Endothelial cell of umbilical vein (primary cell): ENCODE measurements at regions not wholly inside any gene's neighbourhood (a gene's known extent, or its start where the extent isn't known, plus 50 kb on each side); places are given as distances from the start of the nearest gene placed in this dataset.

Experiments
- BruUV-seq: library from RNA; stranded (reverse); fragments of 400-500 nt; replicated peaks from 2 replicates; lab custom pipeline; 2021; lab: Mats Ljungman, UMichigan
- CTCF ChIA-PET: fragments of 300-600, 350-600 bp; sonication (Branson Sonifier 250); formaldehyde crosslinking; loops from one replicate; lab custom pipeline; 2021; ENCODE audit warnings: antibody characterized with exemption, inconsistent platforms; lab: Charles Lee
- POLR2A ChIA-PET: fragments of 300-600, 350-600 bp; sonication (Branson Sonifier 250); formaldehyde crosslinking; loops from one replicate; lab custom pipeline; 2021; ENCODE audit warnings: antibody characterized with exemption, inconsistent platforms; lab: Charles Lee
- DNase-seq: peaks from one replicate; pipeline ENCODE4 v3.0.0-alpha.2; 2011; ENCODE audit warnings: low read depth, low spot score
- FAIRE-seq: peaks from 2 replicates; lab custom pipeline; 2011; peaks lifted over from hg19 to GRCh38; lab: Jason Lieb, UNC
- H2AFZ ChIP-seq: 2 replicates; pipeline ENCODE4 v1.6.0; 2012; ENCODE audit warnings: low read depth, low read length, control low read depth, inconsistent platforms
- H3K27ac ChIP-seq: 2 replicates; pipeline ENCODE4 v1.5.1; 2011; ENCODE audit warnings: low read depth, mild to moderate bottlenecking, control low read depth, low read length, moderate library complexity; ENCODE audit not compliant: insufficient read depth
- H3K27me3 ChIP-seq, 2 experiments: 2 replicates each; pipeline versions ENCODE4 v1.6.0 to v1.6.1; 2011; ENCODE audit warnings: low read length in 2 of 2, mixed read lengths in 1 of 2; ENCODE audit not compliant: control insufficient read depth in 2 of 2, insufficient read depth in 2 of 2
- H3K36me3 ChIP-seq, 2 experiments: 2 replicates in 1 of 2; 3 replicates in 1 of 2; pipeline ENCODE4 v1.5.1; 2011; ENCODE audit warnings: low read length in 2 of 2, mild to moderate bottlenecking in 1 of 2, moderate library complexity in 1 of 2; ENCODE audit not compliant: control insufficient read depth in 2 of 2, insufficient read depth in 2 of 2; ENCODE audit errors: extremely low read depth in 1 of 2
- H3K4me1 ChIP-seq: 3 replicates; pipeline ENCODE4 v1.5.1; 2011; ENCODE audit warnings: mild to moderate bottlenecking, low read length; ENCODE audit not compliant: control insufficient read depth, insufficient read depth; ENCODE audit errors: extremely low read depth
- H3K4me2 ChIP-seq: 2 replicates; pipeline ENCODE4 v1.6.1; 2011; ENCODE audit warnings: low read length, control low read depth, mixed read lengths; ENCODE audit not compliant: insufficient read depth
- H3K4me3 ChIP-seq, 3 experiments: fragments of 200-600 bp in 1 of 3; sonication (generic), shearing (Covaris generic) in 1 of 3; replicated peaks in 1 of 3; 2 replicates each; pipeline ENCODE4 v1.5.1; 2011 to 2016; ENCODE audit warnings: control low read depth in 3 of 3, low read length in 3 of 3, mild to moderate bottlenecking in 2 of 3, inconsistent platforms in 1 of 3, low read depth in 1 of 3, moderate library complexity in 1 of 3; ENCODE audit not compliant: insufficient read depth in 1 of 3
- H3K79me2 ChIP-seq: 2 replicates; pipeline ENCODE4 v1.6.0; 2012; ENCODE audit warnings: low read length, inconsistent platforms; ENCODE audit not compliant: control insufficient read depth, insufficient read depth
- H3K9ac ChIP-seq: replicated peaks from 2 replicates; pipeline ENCODE3; 2011; ENCODE audit warnings: low read length, control low read depth; ENCODE audit not compliant: insufficient read depth; ENCODE audit errors: extremely low read depth
- H3K9me1 ChIP-seq: replicated peaks from 3 replicates; pipeline ENCODE4 v1.6.0; 2011; ENCODE audit warnings: mild to moderate bottlenecking, low read length; ENCODE audit not compliant: control insufficient read depth, insufficient read depth; ENCODE audit errors: extremely low read depth
- H3K9me3 ChIP-seq: replicated peaks from 2 replicates; pipeline ENCODE4 v1.5.1; 2012; ENCODE audit warnings: low read length, inconsistent platforms; ENCODE audit not compliant: control insufficient read depth, insufficient read depth
- H4K20me1 ChIP-seq: replicated peaks from 2 replicates; pipeline ENCODE3; 2011; ENCODE audit warnings: mild to moderate bottlenecking, low read length; ENCODE audit not compliant: control insufficient read depth, insufficient read depth; ENCODE audit errors: extremely low read depth
- CTCF ChIP-seq, 2 donors: IDR thresholded peaks; 1 replicate in 1 of 2; 2 replicates in 1 of 2; pipeline ENCODE4 v1.5.1; 2011; ENCODE audit warnings: low read length in 2 of 2, mild to moderate bottlenecking in 2 of 2, moderate library complexity in 2 of 2, control low read depth in 1 of 2, inconsistent platforms in 1 of 2, low read depth in 1 of 2; ENCODE audit not compliant: insufficient read depth in 1 of 2; ENCODE audit errors: extremely low read depth in 1 of 2
- EZH2 ChIP-seq: IDR thresholded peaks from 2 replicates; pipeline ENCODE4 v1.6.1; 2012; ENCODE audit warnings: borderline replicate concordance, low read depth, mild to moderate bottlenecking, moderate library complexity, low read length, inconsistent platforms; ENCODE audit not compliant: severe bottlenecking
- FOS ChIP-seq: IDR thresholded peaks from 2 replicates; pipeline ENCODE4 v1.6.1; 2011; ENCODE audit warnings: mild to moderate bottlenecking, low read length, moderate library complexity, borderline replicate concordance; ENCODE audit not compliant: insufficient read depth
- GATA2 ChIP-seq: IDR thresholded peaks from 2 replicates; pipeline ENCODE4 v1.7.0; 2011; ENCODE audit warnings: low read depth, mild to moderate bottlenecking, moderate library complexity, mixed read lengths, low read length; ENCODE audit not compliant: insufficient read length, insufficient read depth
- JUN ChIP-seq: IDR thresholded peaks from 2 replicates; pipeline ENCODE4 v1.6.1; 2011; ENCODE audit warnings: borderline replicate concordance, low read depth; ENCODE audit not compliant: insufficient read length, insufficient read depth
- MAX ChIP-seq: IDR thresholded peaks from 2 replicates; pipeline ENCODE4 v1.6.1; 2011; ENCODE audit not compliant: insufficient read depth, insufficient read length
- MYC ChIP-seq: IDR thresholded peaks from one replicate; pipeline ENCODE4 v1.6.1; 2011; ENCODE audit warnings: mild to moderate bottlenecking, low read depth, low read length
- POLR2A ChIP-seq: IDR thresholded peaks from 2 replicates; pipeline ENCODE4 v1.6.1; 2012; ENCODE audit warnings: low read depth, mild to moderate bottlenecking, control low read depth, low read length
- POLR2AphosphoS5 ChIP-seq: IDR thresholded peaks from 2 replicates; pipeline ENCODE4 v1.6.1; 2012; ENCODE audit warnings: low read depth, mild to moderate bottlenecking, control low read depth, low read length, moderate library complexity; ENCODE audit not compliant: insufficient read depth
- dilution Hi-C: fragments of 300-500 bp; cut with MboI; formaldehyde crosslinking; loops from one replicate; pipeline ENCODE4 v1.15.0; 2019; ENCODE audit warnings: low sequenced_read_pairs; ENCODE audit not compliant: extremely low pct_ligation_motif_present
- intact Hi-C: fragments of 100-400 bp; cut with micrococcal nuclease; formaldehyde crosslinking; loops from one replicate; pipeline ENCODE4 v1.10.0; 2022

GRCh38 chr6:30000156-30000791 is 57.9 kb downstream of the HLA-A start:
- Histone ChIP-seq H3K27me3 (peaks cover 7 to 8% of the 10 kb centered on the region in 2 experiments), H3K4me2 (no peak overlapping the region), H3K9me1 (no peaks in the 10 kb centered on the region), H3K9ac (no peak overlapping the region), H2AFZ (no peak overlapping the region), H3K4me3 (no peak overlapping the region), H4K20me1 (no peaks in the 10 kb centered on the region), H3K36me3 (no peaks in the 10 kb centered on the region), H3K4me1 (peaks cover under 1% of the 10 kb centered on the region), H3K27ac (no peak overlapping the region), H3K9me3 (no peaks in the 10 kb centered on the region), H3K79me2 (no peaks in the 10 kb centered on the region)
- BruUV-seq, result no TSS peak
- FAIRE-seq, result no peak
- intact Hi-C loops (no loop called here), dilution Hi-C loops (no loop called here)
- ChIA-PET CTCF (interaction anchor here (1.7 kb wide), 1 partner anchor 11 kb away, joined by 3 read pairs; no protein-coding TSS in a partner anchor), POLR2A (no interaction called here)
- no peak for TF ChIP-seq CTCF (IDR thresholded peaks at IDR 0.05; ENCODE audit: extremely low read depth in 1 of 2, insufficient read depth in 1 of 2, low read depth in 1 of 2, low read length in 2 of 2)
- no peak for DNase-seq

- no peak for DNase-seq
Observed at GRCh38 chr6:30002871-30003270, 58.2 kb upstream of the POLR1H start.

More at GRCh38 chr6:30002871-30003270, 58.2 kb upstream of the POLR1H start:
- H3K36me3 ChIP-seq, result no peaks in the 10 kb centered on the region
- H3K4me1 ChIP-seq, result peaks cover 2% of the 10 kb centered on the region
- ChIA-PET POLR2A (no interaction called here), CTCF (no interaction called here)
- no peaks in the 10 kb centered on the region for H4K20me1 ChIP-seq
- no peak overlapping the region for H3K9ac ChIP-seq
- FAIRE-seq, result no peak
- dilution Hi-C loops, result no loop called here
- no peak for TF ChIP-seq MYC
- TF ChIP-seq GATA2, result no peak
- TF ChIP-seq POLR2AphosphoS5, result no peak
- no peak for TF ChIP-seq MAX
- no peak for TF ChIP-seq JUN
- no peak for TF ChIP-seq EZH2
- TF ChIP-seq CTCF (IDR thresholded peaks at IDR 0.05; ENCODE audit: extremely low read depth in 1 of 2, insufficient read depth in 1 of 2, low read depth in 1 of 2, low read length in 2 of 2), result no peak
- TF ChIP-seq FOS, result no peak
- TF ChIP-seq POLR2A, result no peak
- no TSS peak for BruUV-seq
- no peak overlapping the region for H3K27ac ChIP-seq
- no peaks in the 10 kb centered on the region for H3K9me1 ChIP-seq
- no peaks in the 10 kb centered on the region for H3K9me3 ChIP-seq
- H3K79me2 ChIP-seq, result no peaks in the 10 kb centered on the region
- H3K27me3 ChIP-seq, result peaks cover 23 to 33% of the 10 kb centered on the region in 2 experiments
- H2AFZ ChIP-seq, result no peak overlapping the region
- H3K4me2 ChIP-seq, result no peak overlapping the region
- intact Hi-C loops, result no loop called here
- H3K4me3 ChIP-seq, result no peak overlapping the region
